Psoas muscle (tissue), 7 donors: ENCODE measurements at regions not wholly inside any gene's neighbourhood (a gene's known extent, or its start where the extent isn't known, plus 50 kb on each side); places are given as distances from the start of the nearest gene placed in this dataset.

Source experiments
- ATAC-seq, 4 donors: fragments of 200-7000 bp; cut with Tn5 transposase; one replicate each; pipeline ENCODE4 v1.9.1; 2020; ENCODE audit warnings: moderate library complexity in 3 of 4, mild to moderate bottlenecking in 2 of 4
- DNase-seq, 2 donors: peaks; one replicate each; pipeline ENCODE4 v3.0.0-alpha.2; 2020
- H3K27ac ChIP-seq: fragments of 200-600 bp; one replicate; pipeline ENCODE4 v1.8.0; 2022
- H3K27me3 ChIP-seq, 3 donors: fragments of 200-600 bp in 1 of 3; one replicate each; pipeline versions ENCODE4 v1.6.1 to v1.8.0; 2013 to 2022; ENCODE audit warnings: low read length in 2 of 3, mild to moderate bottlenecking in 2 of 3, moderate library complexity in 1 of 3; ENCODE audit not compliant: insufficient read depth in 3 of 3
- H3K36me3 ChIP-seq, 2 donors: fragments of 200-600 bp in 1 of 2; one replicate each; pipeline versions ENCODE4 v1.6.1 to v1.8.0; 2013 to 2022; ENCODE audit warnings: low read depth in 1 of 2, mild to moderate bottlenecking in 1 of 2, moderate library complexity in 1 of 2; ENCODE audit not compliant: insufficient read depth in 1 of 2
- H3K4me1 ChIP-seq: fragments of 200-600 bp; one replicate; pipeline ENCODE4 v1.8.0; 2022
- H3K4me3 ChIP-seq: fragments of 200-600 bp; one replicate; pipeline ENCODE4 v1.8.0; 2022; ENCODE audit warnings: mild to moderate bottlenecking
- H3K9me3 ChIP-seq: fragments of 200-600 bp; one replicate; pipeline ENCODE4 v1.8.0; 2022
- WGBS, 3 donors: extraction: QIAGEN DNeasy Blood & Tissue Kit; methylation state at CpG; one replicate each; pipeline versions ENCODE4 v1.1.6 to v1.1.7; 2013; 5-methylcytosine and 5-hydroxymethylcytosine counted together
- intact Hi-C, 2 donors: fragments of 100-400 bp; cut with DNase I; formaldehyde crosslinking; loops; one replicate each; pipeline versions ENCODE4 v1.11.0 to v1.14.2; 2022
- TF ChIP-seq, protein P1 (sequence below): fragments of 200-600 bp; IDR thresholded peaks from one replicate; pipeline ENCODE4 v1.8.0; 2022; ENCODE audit warnings: antibody characterized with exemption
- donor health status: healthy with polysubstance abuse.
- donor health status: DM: no; HTN: no; CAD: no; lungs with moderate emphysema.
- donor health status: Bipolar disorder and iron deficiency.
- donor health status: healthy.
- donor health status: DM: yes; HTN: yes; CAD: no.
- donor health status: DM: no; HTN: no; CAD: no.
- donor health status: DM: yes; HTN: yes; CAD: no.

GRCh38 chr10:62581351-62581750 is 207.2 kb downstream of the ZNF365 start:
- Histone ChIP-seq H3K4me3 (no peak overlapping the region), H3K4me1 (no peaks in the 10 kb centered on the region), H3K9me3 (no peaks in the 10 kb centered on the region), H3K27ac (no peak overlapping the region), H3K27me3 (no peaks in the 10 kb centered on the region), H3K36me3 (no peaks in the 10 kb centered on the region)
- TF ChIP-seq, protein P1, sequence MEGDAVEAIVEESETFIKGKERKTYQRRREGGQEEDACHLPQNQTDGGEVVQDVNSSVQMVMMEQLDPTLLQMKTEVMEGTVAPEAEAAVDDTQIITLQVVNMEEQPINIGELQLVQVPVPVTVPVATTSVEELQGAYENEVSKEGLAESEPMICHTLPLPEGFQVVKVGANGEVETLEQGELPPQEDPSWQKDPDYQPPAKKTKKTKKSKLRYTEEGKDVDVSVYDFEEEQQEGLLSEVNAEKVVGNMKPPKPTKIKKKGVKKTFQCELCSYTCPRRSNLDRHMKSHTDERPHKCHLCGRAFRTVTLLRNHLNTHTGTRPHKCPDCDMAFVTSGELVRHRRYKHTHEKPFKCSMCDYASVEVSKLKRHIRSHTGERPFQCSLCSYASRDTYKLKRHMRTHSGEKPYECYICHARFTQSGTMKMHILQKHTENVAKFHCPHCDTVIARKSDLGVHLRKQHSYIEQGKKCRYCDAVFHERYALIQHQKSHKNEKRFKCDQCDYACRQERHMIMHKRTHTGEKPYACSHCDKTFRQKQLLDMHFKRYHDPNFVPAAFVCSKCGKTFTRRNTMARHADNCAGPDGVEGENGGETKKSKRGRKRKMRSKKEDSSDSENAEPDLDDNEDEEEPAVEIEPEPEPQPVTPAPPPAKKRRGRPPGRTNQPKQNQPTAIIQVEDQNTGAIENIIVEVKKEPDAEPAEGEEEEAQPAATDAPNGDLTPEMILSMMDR, result no peak
- ATAC-seq (no peak), DNase-seq (peak; percentile 24 to 48)
- 56 to 81% (median 60%) methylated on average over 3 of the region's 3 CpGs for whole genome bisulfite sequencing, 3 donors
- intact Hi-C loops, result no loop called here

DNA sequence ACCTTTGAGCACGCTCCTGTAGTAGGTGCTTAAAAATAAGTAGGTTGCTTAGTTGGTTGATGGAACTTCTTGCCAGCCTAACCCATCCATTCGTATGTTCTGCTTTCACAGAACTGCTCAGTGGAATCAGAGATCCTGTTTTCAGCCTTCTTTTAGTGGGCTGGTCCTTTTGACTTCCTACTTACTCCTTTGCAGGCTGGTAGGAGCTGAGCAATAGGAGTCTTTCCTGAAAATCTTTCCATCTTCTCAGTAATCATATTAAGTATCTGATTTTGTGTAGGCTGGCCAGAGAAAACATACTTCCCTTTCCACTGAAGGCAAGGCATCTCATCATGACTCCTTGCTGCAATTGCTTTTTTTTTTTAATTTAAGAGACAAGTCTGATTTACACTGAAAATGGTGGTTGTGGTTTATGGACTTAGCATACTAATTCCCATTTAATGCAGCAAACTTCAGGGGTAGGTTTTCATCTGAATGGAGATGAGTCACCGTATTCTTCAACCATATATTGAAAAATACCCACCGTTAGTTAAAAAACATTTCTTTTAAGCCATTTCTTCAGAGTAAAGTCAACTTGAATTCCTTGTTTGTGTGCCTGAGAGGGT is 208.0 kb downstream of the ZNF365 start:
- H3K27ac ChIP-seq, result peak overlapping the region; percentile 52
- DNase-seq, result no peak
- intact Hi-C loops, result no loop called here
- H3K4me3 ChIP-seq, result no peak overlapping the region
- no peaks in the 10 kb centered on the region for H3K4me1 ChIP-seq
- 62 to 66% (median 62%) methylated on average over 4 of the region's 4 CpGs for WGBS, 3 donors
- H3K36me3 ChIP-seq, result no peaks in the 10 kb centered on the region
- H3K9me3 ChIP-seq, result no peaks in the 10 kb centered on the region
- TF ChIP-seq, protein P1, result no peak
- no peak for ATAC-seq
- H3K27me3 ChIP-seq, result no peaks in the 10 kb centered on the region

- Histone ChIP-seq H3K27me3 (no peaks in the 10 kb centered on the region), H3K27ac (peak overlapping the region; percentile 52), H3K36me3 (no peaks in the 10 kb centered on the region), H3K9me3 (no peaks in the 10 kb centered on the region), H3K4me3 (no peak overlapping the region), H3K4me1 (no peaks in the 10 kb centered on the region)
- TF ChIP-seq, protein P1, result no peak
- 9 to 21% (median 15%) methylated on average over 7 of the region's 7 CpGs for WGBS, 3 donors
- ATAC-seq (peak; percentile 48 to 80 (median 72)), DNase-seq (peak; percentile 77 to 86)
- intact Hi-C loops, result no loop called here
Observed at GRCh38 chr10:62582804-62583208, 208.6 kb downstream of the ZNF365 start.

DNA sequence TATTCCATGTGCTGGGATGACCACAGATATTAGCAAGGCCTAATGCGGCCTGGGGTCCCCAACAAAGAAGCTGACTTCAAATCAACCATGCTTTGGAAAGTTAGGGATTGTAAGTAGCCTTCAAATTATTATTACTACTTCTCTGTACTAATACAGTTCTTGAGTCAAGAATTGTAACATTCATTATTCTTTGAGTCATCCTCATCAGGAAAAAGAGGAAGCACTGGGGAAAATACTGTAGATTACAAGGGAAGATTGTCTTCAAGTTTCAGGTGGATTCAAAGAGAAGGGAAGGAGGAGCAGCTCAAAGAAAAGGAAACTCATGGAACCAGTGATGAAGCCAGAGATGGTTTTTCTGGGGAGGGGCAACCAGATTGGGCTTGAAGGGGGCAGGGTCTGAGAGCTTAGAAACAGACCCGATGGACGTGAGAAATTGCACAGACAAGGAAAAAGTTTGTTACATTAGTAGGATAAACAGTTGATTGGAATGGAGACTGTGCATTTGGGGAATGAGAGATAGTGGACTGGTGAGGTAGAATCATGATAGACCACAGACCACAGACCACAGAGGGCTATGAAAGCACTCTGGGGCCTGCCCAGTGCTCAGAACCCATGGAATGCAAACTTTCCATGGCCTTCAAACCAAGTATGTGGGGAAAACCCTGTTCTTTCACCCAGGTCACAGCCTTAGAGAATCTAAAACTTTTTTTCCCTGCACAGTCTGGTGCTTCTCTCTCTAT is 209.9 kb downstream of the ZNF365 start:
- intact Hi-C loops, result no loop called here
- H3K27ac ChIP-seq, result no peak overlapping the region
- WGBS, 3 donors, result 89 to 91% (median 90%) methylated on average over 3 of the region's 3 CpGs
- TF ChIP-seq, protein P1, result no peak
- no peak for ATAC-seq
- no peaks in the 10 kb centered on the region for H3K4me1 ChIP-seq
- no peaks in the 10 kb centered on the region for H3K9me3 ChIP-seq
- H3K4me3 ChIP-seq, result no peak overlapping the region
- H3K36me3 ChIP-seq, result no peaks in the 10 kb centered on the region
- no peak for DNase-seq
- no peaks in the 10 kb centered on the region for H3K27me3 ChIP-seq
